ENCODE measurements at regions not wholly inside any gene's neighbourhood (a gene's known extent, or its start where the extent isn't known, plus 50 kb on each side); places are given as distances from the start of the nearest gene placed in this dataset.

DNA sequence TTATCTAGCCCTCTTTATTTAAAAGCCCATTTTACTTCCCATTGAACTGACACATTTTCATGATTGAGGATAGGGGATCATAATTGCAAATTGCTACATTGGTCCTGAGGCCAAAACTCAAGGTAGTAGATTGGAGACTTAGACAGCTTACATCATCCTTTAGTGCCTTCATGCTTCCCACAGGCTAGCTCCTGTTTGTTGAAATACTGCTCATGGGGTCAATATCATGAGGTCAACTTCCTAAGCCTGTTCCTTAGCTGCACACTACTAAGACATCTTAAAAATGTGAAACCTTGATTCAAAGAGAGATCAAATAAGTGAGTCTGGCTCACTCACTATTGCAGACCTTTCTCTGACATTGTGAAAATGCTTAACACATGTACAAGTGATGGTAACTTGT is 113.0 kb downstream of the TBC1D30 start:
- no peaks in the 10 kb centered on the region for H3K9me1 ChIP-seq (ENCODE audit: control insufficient read depth, insufficient read depth, low read length)
- no peaks in the 10 kb centered on the region for H3K36me3 ChIP-seq (ENCODE audit: control insufficient read depth, insufficient read depth, low read length)
- FAIRE-seq = no peak
- no peak for ATAC-seq
- H3K79me2 ChIP-seq (ENCODE audit: control insufficient read depth, insufficient read depth, low read length) = no peaks in the 10 kb centered on the region
- intact Hi-C loops (cut with micrococcal nuclease) = no loop called here
- BruUV-seq (replicated peaks) = no TSS peak
- ChIA-PET POLR2A (interaction anchor here (0.6 kb wide), 1 partner anchor 31 kb away, joined by 3 read pairs; no protein-coding TSS in a partner anchor), CTCF (ENCODE audit: low intra/inter-chr PET ratio) (no interaction called here)
- no peak overlapping the region for H3K9ac ChIP-seq (ENCODE audit: insufficient read depth in 1 of 2, low read depth in 2 of 2, low read length in 2 of 2)
- H2AFZ ChIP-seq (ENCODE audit: low read depth, low read length) = no peak overlapping the region
- H3K9me3 ChIP-seq (replicated peaks; ENCODE audit: control insufficient read depth, insufficient read depth, low read depth, low read length) = no peaks in the 10 kb centered on the region
- in situ Hi-C loops (cut with MboI) = no loop called here
- no peak overlapping the region for H3K4me2 ChIP-seq (ENCODE audit: insufficient read depth, low read length)
- H3K27me3 ChIP-seq (ENCODE audit: control insufficient read depth in 2 of 2, insufficient read depth in 2 of 2, low read length in 2 of 2) = no peaks in the 10 kb centered on the region
- no peak for TF ChIP-seq RHOXF2B (CRISPR knock-in tag; conservative IDR thresholded peaks at IDR 0.05)
- no peak for TF ChIP-seq RBM34 (IDR thresholded peaks at IDR 0.05; ENCODE audit: borderline replicate concordance, insufficient read depth, low read length)
- no peak for TF ChIP-seq ZC3H11A (IDR thresholded peaks at IDR 0.05; ENCODE audit: low read depth, low read length)
- TF ChIP-seq TAF1 (IDR thresholded peaks at IDR 0.05; ENCODE audit: control insufficient read depth, extremely low read depth, insufficient read depth, low read length, severe bottlenecking) = no peak
- TF ChIP-seq SP2 (IDR thresholded peaks at IDR 0.05; ENCODE audit: extremely low read depth, low read depth, low read length, poor library complexity, severe bottlenecking) = no peak
- TF ChIP-seq, protein P1, sequence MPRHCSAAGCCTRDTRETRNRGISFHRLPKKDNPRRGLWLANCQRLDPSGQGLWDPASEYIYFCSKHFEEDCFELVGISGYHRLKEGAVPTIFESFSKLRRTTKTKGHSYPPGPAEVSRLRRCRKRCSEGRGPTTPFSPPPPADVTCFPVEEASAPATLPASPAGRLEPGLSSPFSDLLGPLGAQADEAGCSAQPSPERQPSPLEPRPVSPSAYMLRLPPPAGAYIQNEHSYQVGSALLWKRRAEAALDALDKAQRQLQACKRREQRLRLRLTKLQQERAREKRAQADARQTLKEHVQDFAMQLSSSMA (CRISPR knock-in tag; IDR thresholded peaks at IDR 0.05) = no peak
- no peak for TF ChIP-seq PPARD (CRISPR knock-in tag; IDR thresholded peaks at IDR 0.05)
- no peak for TF ChIP-seq NBN (IDR thresholded peaks at IDR 0.05; ENCODE audit: low read depth)
- TF ChIP-seq, protein P2, sequence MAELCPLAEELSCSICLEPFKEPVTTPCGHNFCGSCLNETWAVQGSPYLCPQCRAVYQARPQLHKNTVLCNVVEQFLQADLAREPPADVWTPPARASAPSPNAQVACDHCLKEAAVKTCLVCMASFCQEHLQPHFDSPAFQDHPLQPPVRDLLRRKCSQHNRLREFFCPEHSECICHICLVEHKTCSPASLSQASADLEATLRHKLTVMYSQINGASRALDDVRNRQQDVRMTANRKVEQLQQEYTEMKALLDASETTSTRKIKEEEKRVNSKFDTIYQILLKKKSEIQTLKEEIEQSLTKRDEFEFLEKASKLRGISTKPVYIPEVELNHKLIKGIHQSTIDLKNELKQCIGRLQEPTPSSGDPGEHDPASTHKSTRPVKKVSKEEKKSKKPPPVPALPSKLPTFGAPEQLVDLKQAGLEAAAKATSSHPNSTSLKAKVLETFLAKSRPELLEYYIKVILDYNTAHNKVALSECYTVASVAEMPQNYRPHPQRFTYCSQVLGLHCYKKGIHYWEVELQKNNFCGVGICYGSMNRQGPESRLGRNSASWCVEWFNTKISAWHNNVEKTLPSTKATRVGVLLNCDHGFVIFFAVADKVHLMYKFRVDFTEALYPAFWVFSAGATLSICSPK (IDR thresholded peaks at IDR 0.05; ENCODE audit: borderline replicate concordance) = no peak
- TF ChIP-seq, protein P3, sequence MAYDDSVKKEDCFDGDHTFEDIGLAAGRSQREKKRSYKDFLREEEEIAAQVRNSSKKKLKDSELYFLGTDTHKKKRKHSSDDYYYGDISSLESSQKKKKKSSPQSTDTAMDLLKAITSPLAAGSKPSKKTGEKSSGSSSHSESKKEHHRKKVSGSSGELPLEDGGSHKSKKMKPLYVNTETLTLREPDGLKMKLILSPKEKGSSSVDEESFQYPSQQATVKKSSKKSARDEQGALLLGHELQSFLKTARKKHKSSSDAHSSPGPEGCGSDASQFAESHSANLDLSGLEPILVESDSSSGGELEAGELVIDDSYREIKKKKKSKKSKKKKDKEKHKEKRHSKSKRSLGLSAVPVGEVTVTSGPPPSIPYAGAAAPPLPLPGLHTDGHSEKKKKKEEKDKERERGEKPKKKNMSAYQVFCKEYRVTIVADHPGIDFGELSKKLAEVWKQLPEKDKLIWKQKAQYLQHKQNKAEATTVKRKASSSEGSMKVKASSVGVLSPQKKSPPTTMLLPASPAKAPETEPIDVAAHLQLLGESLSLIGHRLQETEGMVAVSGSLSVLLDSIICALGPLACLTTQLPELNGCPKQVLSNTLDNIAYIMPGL (CRISPR knock-in tag; IDR thresholded peaks at IDR 0.05) = no peak
- no peak for TF ChIP-seq MED1 (CRISPR knock-in tag; IDR thresholded peaks at IDR 0.05; ENCODE audit: borderline replicate concordance)
- no peak for TF ChIP-seq ZNF274 (IDR thresholded peaks at IDR 0.05; ENCODE audit: borderline replicate concordance, low read depth, low read length)
- no peak for TF ChIP-seq TSC22D4 (tag; IDR thresholded peaks at IDR 0.05)
- H3K4me1 ChIP-seq (replicated peaks in 1 of 2; ENCODE audit: control insufficient read depth in 2 of 2, insufficient read depth in 2 of 2, low read length in 2 of 2) = no peaks in the 10 kb centered on the region
- no peak for DNase-seq (ENCODE audit: extremely low read depth in 1 of 4, low spot score in 3 of 4)
- H3K27ac ChIP-seq (ENCODE audit: extremely low read depth, low read depth, low read length) = no peak overlapping the region
- H4K20me1 ChIP-seq (replicated peaks; ENCODE audit: control insufficient read depth, insufficient read depth, low read length) = no peaks in the 10 kb centered on the region
- no peak overlapping the region for H3K4me3 ChIP-seq

Measured in K562 (cell line).